8988T (cell line): ENCODE measurements at regions not wholly inside any gene's neighbourhood (a gene's known extent, or its start where the extent isn't known, plus 50 kb on each side); places are given as distances from the start of the nearest gene placed in this dataset.
"Not testable (repeated sequence)": the region's sequence is repeated elsewhere in the genome, so short reads cannot be mapped to it uniquely, and the experiment has no call there.

ENCODE experiments used
- DNase-seq: peaks from one replicate; pipeline ENCODE4 v3.0.0; 2011

- DNase-seq = no peak
These were observed 104.6 kb upstream of the KLF13 start for GRCh38 chr15:31221936-31222515.

- DNase-seq = no peak
These were observed 103.8 kb upstream of the KLF13 start for GRCh38 chr15:31222773-31223341.

- no peak for DNase-seq
These were observed 102.9 kb upstream of the KLF13 start for GRCh38 chr15:31223478-31224350.

- DNase-seq = not testable (repeated sequence)
These were observed 102.0 kb upstream of the KLF13 start for GRCh38 chr15:31224661-31225060.

- DNase-seq = no peak
These were observed 101.2 kb upstream of the KLF13 start for GRCh38 chr15:31225356-31225955.

GRCh38 chr15:31226021-31226420, 100.6 kb upstream of the KLF13 start:
- no peak for DNase-seq

- DNase-seq = no peak
These were observed 99.4 kb upstream of the KLF13 start for GRCh38 chr15:31227235-31227634.

GRCh38 chr15:31228011-31228484, 98.6 kb upstream of the KLF13 start:
- DNase-seq = no peak

- no peak for DNase-seq
These were observed 97.4 kb upstream of the KLF13 start for GRCh38 chr15:31228980-31229826.

GRCh38 chr15:31230630-31231485, 95.8 kb upstream of the KLF13 start:
- DNase-seq = no peak

- DNase-seq = no peak
These were observed 91.8 kb upstream of the KLF13 start for GRCh38 chr15:31234815-31235214.

GRCh38 chr15:31235311-31236183, 91.1 kb upstream of the KLF13 start:
- DNase-seq = no peak

- DNase-seq = no peak
These were observed 90.2 kb upstream of the KLF13 start for GRCh38 chr15:31236184-31237042.

GRCh38 chr15:31237043-31237324, 89.7 kb upstream of the KLF13 start:
- no peak for DNase-seq

- DNase-seq = no peak
These were observed 87.7 kb upstream of the KLF13 start for GRCh38 chr15:31238906-31239305.

- DNase-seq = no peak
These were observed 87.2 kb upstream of the KLF13 start for GRCh38 chr15:31239409-31239808.

- no peak for DNase-seq
These were observed 84.6 kb upstream of the KLF13 start for GRCh38 chr15:31241888-31242522.

- no peak for DNase-seq
These were observed 82.7 kb upstream of the KLF13 start for GRCh38 chr15:31243895-31244294.

- no peak for DNase-seq
These were observed 81.4 kb upstream of the KLF13 start for GRCh38 chr15:31245135-31245689.
